ENCODE measurements at regions not wholly inside any gene's neighbourhood (a gene's known extent, or its start where the extent isn't known, plus 50 kb on each side); places are given as distances from the start of the nearest gene placed in this dataset.

DNA sequence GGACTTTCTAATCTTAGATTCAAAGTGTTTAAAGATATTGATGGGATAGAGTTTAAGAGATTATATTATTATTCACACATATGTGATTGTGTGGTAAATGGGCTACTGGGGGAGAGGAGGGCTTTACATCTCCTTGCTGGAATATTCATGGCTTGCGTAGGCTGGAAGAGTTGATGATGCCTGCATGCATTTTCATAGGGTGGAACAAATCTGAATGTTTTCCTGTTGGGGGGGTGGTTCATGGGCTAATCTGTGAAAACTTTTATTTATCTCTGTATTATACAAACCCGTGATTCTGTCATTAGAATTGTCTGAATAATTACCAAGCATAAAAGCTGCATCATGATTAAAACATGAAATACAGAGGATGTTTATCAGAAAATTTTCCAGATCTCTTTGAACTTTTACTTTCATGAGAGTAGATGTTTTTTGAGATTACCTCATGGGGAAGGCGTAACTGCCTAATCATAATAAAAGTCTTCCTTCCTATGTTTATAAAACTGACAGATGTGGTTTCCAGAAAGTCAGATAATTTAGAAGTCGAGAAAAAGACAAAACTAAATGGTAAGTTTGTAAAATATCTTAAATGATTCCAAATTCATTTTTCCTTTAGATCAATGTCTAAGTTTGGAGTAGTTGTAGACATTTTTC, 1185.4 kb upstream of the SEMA6A start:
- H3K27me3 ChIP-seq (replicated peaks; ENCODE audit: insufficient read depth) = no peaks in the 10 kb centered on the region
- H3K9me3 ChIP-seq = no peaks in the 10 kb centered on the region
- ATAC-seq (ENCODE audit: insufficient number of reproducible peaks, low FRiP score, low read depth) (no peak), DNase-seq (ENCODE audit: low spot score) (no peak)
- H3K4me1 ChIP-seq (ENCODE audit: control insufficient read depth in 1 of 2, low read depth in 2 of 2) = no peaks in the 10 kb centered on the region
- H3K36me3 ChIP-seq = no peaks in the 10 kb centered on the region
- no peak overlapping the region for H3K4me3 ChIP-seq
- TF ChIP-seq, protein P1, sequence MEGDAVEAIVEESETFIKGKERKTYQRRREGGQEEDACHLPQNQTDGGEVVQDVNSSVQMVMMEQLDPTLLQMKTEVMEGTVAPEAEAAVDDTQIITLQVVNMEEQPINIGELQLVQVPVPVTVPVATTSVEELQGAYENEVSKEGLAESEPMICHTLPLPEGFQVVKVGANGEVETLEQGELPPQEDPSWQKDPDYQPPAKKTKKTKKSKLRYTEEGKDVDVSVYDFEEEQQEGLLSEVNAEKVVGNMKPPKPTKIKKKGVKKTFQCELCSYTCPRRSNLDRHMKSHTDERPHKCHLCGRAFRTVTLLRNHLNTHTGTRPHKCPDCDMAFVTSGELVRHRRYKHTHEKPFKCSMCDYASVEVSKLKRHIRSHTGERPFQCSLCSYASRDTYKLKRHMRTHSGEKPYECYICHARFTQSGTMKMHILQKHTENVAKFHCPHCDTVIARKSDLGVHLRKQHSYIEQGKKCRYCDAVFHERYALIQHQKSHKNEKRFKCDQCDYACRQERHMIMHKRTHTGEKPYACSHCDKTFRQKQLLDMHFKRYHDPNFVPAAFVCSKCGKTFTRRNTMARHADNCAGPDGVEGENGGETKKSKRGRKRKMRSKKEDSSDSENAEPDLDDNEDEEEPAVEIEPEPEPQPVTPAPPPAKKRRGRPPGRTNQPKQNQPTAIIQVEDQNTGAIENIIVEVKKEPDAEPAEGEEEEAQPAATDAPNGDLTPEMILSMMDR (IDR thresholded peaks at IDR 0.05) = no peak
- no peak overlapping the region for H3K27ac ChIP-seq

DNA sequence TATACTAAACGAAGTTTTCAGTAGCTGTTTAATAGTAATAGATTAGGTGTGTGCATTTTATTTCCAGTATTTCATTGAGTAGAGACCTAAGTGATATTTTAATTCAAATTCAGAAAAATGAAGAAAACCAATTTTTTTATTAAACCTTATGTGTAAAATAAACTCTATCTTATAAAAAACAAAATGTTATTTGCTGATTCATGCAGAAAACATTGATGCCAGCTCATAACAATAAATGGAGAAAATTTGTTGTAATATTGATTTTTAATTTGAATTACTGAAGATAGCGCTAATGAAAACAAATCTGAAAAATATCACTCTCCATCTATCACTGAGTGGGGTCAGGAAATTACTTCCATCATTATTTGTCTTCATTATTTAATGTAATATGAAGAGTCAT, 1177.8 kb upstream of the SEMA6A start:
- H3K4me1 ChIP-seq (ENCODE audit: control insufficient read depth in 1 of 2, low read depth in 2 of 2) = no peaks in the 10 kb centered on the region
- ATAC-seq (ENCODE audit: insufficient number of reproducible peaks, low FRiP score, low read depth) = no peak
- H3K36me3 ChIP-seq = no peaks in the 10 kb centered on the region
- no peak overlapping the region for H3K4me3 ChIP-seq
- TF ChIP-seq, protein P1 (IDR thresholded peaks at IDR 0.05) = no peak
- H3K27me3 ChIP-seq (replicated peaks; ENCODE audit: insufficient read depth) = no peaks in the 10 kb centered on the region
- no peak for DNase-seq (ENCODE audit: low spot score)
- H3K27ac ChIP-seq = no peak overlapping the region
- H3K9me3 ChIP-seq = no peaks in the 10 kb centered on the region

DNA sequence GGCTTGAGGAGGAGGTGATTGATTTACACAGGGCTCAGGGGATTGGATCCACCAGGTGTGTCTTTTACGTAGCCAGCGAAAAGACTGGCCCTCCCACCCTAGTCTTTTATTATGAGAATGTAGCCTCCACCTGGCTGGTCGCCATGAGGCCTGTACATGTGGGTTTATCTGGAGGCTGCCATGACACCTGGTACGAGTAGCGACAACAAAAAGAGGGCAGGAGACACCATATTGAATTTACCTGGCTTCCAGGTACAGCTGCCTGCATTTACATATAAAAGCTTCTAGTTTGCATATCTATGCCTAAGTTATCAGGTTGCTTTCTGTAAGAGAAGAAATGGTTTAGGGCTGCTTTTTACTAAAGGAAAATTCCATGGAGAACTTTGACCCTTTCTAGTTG, 1173.7 kb upstream of the SEMA6A start:
- no peak for DNase-seq (ENCODE audit: low spot score)
- Histone ChIP-seq H3K4me1 (ENCODE audit: control insufficient read depth in 1 of 2, low read depth in 2 of 2) (no peaks in the 10 kb centered on the region), H3K9me3 (no peaks in the 10 kb centered on the region), H3K36me3 (no peaks in the 10 kb centered on the region), H3K4me3 (no peak overlapping the region), H3K27me3 (replicated peaks; ENCODE audit: insufficient read depth) (no peaks in the 10 kb centered on the region), H3K27ac (no peak overlapping the region)
- ATAC-seq (ENCODE audit: insufficient number of reproducible peaks, low FRiP score, low read depth) = no peak
- TF ChIP-seq, protein P1 (IDR thresholded peaks at IDR 0.05) = no peak

DNA sequence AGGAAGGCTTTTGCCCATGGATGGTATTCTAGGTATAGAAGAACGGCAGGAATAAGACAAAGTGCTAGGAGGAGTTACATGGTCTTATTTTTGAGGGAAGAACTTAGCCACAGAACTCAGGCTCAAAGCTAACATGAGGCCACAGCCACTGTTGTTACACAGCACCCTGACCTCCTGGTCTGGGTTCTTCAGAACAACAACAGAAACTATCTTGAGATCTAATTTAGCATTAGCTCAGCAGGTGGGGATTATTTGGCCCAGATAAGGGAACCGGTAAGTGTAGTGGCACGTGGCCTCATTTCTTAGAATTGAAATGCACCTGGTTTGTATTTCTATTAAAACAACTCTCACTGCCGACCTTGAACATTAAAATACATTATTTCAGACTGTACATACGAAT, 1168.7 kb upstream of the SEMA6A start:
- TF ChIP-seq, protein P1 (IDR thresholded peaks at IDR 0.05) = no peak
- Histone ChIP-seq H3K27me3 (replicated peaks; ENCODE audit: insufficient read depth) (no peaks in the 10 kb centered on the region), H3K4me1 (ENCODE audit: control insufficient read depth in 1 of 2, low read depth in 2 of 2) (peaks cover 0 to 5% of the 10 kb centered on the region in 2 donors), H3K36me3 (no peaks in the 10 kb centered on the region), H3K4me3 (no peak overlapping the region), H3K9me3 (no peaks in the 10 kb centered on the region), H3K27ac (no peak overlapping the region)
- no peak for DNase-seq (ENCODE audit: low spot score)
- no peak for ATAC-seq (ENCODE audit: insufficient number of reproducible peaks, low FRiP score, low read depth)

DNA sequence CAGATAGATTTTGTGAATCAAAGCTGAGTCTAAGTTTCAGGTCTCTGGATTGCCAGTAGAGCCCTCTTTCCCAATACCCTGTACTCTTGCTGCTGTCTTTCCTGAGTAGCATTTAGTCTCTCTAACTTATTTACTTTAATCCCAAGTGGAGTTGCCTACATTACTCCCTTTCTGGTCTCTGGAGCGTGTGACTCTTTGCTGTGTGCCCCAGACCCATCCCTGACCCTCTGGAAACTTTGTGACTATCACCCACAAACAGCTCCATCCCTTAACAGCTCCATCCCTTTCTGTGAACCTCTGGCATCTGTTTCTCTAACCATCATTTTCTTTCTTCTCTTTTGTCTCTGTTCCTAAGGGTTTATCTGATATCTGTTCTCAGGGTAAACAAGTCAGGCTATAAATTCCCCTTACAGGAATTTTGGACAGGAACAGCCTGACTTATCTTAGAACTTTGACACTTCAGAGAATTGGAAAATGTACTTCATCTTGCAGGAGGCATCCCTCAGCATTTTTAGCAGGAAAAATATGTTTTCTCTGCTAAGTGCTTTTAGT, 1167.1 kb upstream of the SEMA6A start:
- ATAC-seq (ENCODE audit: insufficient number of reproducible peaks, low FRiP score, low read depth) (no peak), DNase-seq (ENCODE audit: low spot score) (no peak)
- H3K36me3 ChIP-seq = no peaks in the 10 kb centered on the region
- no peak overlapping the region for H3K4me3 ChIP-seq
- H3K27ac ChIP-seq = no peak overlapping the region
- H3K27me3 ChIP-seq (replicated peaks; ENCODE audit: insufficient read depth) = no peaks in the 10 kb centered on the region
- no peaks in the 10 kb centered on the region for H3K9me3 ChIP-seq
- peaks cover 0 to 5% of the 10 kb centered on the region in 2 donors for H3K4me1 ChIP-seq (ENCODE audit: control insufficient read depth in 1 of 2, low read depth in 2 of 2)
- TF ChIP-seq, protein P1 (IDR thresholded peaks at IDR 0.05) = no peak

Measured in thoracic aorta (tissue), 2 donors.